Activated CD4-positive, CD25-positive, alpha-beta regulatory T cell treated with anti-CD3 and anti-CD28 coated beads, Interleukin-2, amount 50 U/mL, for 72 hours (primary cell): ENCODE measurements at regions not wholly inside any gene's neighbourhood (a gene's known extent, or its start where the extent isn't known, plus 50 kb on each side); places are given as distances from the start of the nearest gene placed in this dataset.
"Not testable (repeated sequence)": the region's sequence is repeated elsewhere in the genome, so short reads cannot be mapped to it uniquely, and the experiment has no call there.

Experiments used
- DNase-seq: peaks from one replicate; pipeline ENCODE4 v3.0.0; 2021

GRCh38 chr4:104549736-104550135 is 55.0 kb upstream of the CXXC4 start:
- no peak for DNase-seq

GRCh38 chr4:104559502-104559901 is 64.8 kb upstream of the CXXC4 start:
- no peak for DNase-seq

- DNase-seq, result no peak
These were observed 76.6 kb upstream of the CXXC4 start for GRCh38 chr4:104571341-104571740.

- no peak for DNase-seq
These were observed 79.7 kb upstream of the CXXC4 start for GRCh38 chr4:104574371-104574770.

- no peak for DNase-seq
These were observed 80.6 kb upstream of the CXXC4 start for GRCh38 chr4:104575278-104575677.

DNA sequence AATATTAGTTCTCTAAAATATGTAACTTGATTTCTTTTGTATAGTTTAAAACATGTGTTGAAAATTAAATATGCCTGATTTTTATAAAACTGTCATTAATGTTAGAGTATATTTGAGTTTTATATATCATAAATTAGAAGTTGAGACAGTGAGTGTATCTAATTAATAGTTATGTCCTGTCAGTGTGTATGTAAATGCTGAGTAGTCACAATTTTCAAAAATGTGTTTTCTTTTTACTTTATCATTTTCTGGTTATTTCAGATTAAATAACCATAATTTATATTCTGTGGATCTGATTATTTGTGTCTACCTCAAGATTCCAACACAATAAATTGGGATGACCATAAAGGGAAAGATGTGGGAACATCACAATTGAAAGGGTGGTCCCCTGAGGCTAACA is 82.7 kb upstream of the CXXC4 start:
- DNase-seq, result no peak

- not testable (repeated sequence) for DNase-seq
These were observed 86.8 kb upstream of the CXXC4 start for GRCh38 chr4:104581476-104581875.

GRCh38 chr4:104582056-104582455 is 87.4 kb upstream of the CXXC4 start:
- not testable (repeated sequence) for DNase-seq

DNA sequence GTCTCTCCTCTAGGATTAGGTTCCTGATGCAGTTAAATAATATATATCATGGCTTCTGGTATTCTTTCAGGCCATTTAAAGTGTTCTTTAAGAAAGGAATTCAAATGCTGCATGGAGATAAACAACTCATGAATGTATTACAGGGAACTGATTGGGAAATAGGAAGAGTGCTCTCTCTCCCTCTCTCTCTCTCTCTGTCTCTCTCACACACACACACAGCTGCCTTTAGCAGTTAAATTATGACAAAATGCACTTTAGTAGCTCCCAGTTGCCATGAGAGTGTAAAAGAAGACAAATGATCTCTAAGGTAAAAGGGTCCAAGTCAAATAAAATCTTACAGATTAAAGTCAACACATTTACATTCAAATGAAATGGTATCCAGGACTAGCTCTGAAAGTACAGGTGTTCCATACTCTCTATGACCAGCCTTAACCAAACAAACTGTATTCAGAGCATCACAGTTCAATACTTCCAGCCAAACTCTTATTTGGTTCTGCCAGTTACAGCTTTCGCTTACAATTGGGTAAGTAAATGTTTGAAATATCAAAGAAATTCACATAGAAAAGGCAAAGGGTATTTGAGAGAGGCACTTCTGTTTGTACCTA is 94.7 kb upstream of the CXXC4 start:
- DNase-seq, result no peak

DNA sequence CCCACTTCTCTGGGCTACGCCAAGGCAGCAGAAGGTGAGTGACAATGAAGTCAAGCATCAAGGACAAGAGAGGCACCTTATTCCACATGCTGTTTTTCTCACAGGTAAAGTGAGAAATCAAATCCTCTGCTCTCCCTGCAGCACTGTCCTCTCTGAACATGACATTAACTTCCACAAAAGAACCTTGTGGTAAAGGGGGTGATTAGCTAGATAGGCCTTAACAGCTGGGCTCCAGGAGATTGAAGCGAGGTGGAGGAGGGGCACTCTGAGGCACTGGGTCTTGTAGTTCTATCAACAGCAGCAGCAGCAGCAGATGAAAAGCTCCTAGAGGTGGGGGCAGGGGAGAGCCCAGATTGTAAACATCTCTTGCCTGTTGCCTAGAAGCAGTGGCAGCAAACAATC is 96.8 kb upstream of the CXXC4 start:
- no peak for DNase-seq

DNA sequence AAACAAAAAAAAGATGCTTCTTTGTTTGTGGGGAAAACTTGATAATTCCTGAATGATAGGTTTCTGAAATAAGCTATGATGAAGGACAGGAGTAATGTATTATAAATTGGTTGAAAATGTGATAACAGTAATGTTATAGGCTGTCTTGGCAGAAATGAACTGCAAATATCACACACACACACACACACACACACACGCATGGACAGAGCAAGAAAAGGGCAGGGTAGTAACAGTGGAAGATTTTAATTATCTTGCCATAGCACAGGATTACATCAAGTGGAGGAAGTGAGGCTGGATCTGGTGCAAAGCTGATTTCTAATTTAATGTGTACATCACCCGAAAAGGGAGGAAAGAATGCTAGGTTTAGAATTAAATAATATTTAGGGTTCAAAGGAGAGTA is 97.5 kb upstream of the CXXC4 start:
- no peak for DNase-seq

- DNase-seq, result no peak
These were observed 98.3 kb upstream of the CXXC4 start for GRCh38 chr4:104593019-104593418.

DNA sequence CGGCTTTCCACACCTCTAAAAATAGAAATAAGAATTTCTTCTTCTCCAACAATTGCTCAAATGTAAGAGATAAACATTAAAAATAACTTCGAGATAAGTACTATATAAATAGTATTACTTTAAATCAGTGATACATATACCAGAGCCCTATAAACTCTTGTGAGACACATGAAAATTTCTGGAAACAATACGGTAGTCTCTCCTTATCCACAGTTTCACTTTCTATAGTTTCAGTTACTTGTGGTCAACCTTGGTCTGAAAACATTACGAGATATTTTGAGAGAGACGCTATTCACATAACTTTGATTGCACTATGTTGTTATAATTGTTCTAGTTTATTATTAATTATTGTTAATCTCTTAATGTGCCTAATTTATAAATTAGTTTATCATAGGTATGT is 101.5 kb upstream of the CXXC4 start:
- DNase-seq, result no peak

- no peak for DNase-seq
These were observed 120.8 kb upstream of the CXXC4 start for GRCh38 chr4:104615496-104615895.

GRCh38 chr4:104615926-104616325 is 121.2 kb upstream of the CXXC4 start:
- no peak for DNase-seq

DNA sequence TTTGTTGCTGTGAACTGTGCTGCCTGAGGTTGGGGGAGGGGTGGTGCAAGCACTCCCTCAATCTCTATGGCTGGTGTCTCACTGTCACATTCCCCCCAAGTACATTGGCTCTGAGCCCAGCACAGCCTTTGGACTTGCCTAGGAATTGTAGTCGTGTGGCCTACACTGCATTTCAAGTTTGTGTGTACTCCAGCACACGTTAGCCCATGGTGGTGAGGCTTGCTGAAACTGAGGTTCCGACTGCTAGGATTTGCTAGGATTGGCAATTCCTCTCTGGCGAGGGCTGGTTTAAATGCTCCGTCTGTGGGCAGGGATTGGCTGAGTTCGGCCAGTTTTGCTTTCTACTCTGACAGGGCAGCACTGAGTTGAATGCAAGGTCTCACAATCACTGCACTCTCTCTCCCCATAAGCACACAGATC is 121.7 kb upstream of the CXXC4 start:
- DNase-seq, result no peak

GRCh38 chr4:104625706-104626105 is 131.0 kb upstream of the CXXC4 start:
- DNase-seq, result no peak

DNA sequence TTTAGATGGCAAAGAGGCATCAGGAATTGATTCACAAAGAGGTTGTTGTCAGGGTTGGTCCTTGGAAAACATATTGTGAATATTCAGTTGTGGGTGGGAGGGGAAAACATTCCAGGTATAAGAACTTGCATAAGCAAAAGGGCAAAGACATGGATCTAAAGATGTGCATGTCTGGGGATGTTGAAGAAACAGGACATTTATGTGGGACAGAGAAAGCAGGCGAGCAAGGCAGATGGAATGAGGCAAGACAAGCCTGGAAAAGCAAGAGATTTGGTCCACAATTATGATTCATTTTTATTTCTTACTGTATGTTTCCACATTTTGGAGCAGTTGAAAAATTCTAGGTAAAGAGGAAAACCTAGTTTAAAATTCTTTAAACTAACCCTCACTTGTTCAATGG is 134.9 kb upstream of the CXXC4 start:
- no peak for DNase-seq

DNA sequence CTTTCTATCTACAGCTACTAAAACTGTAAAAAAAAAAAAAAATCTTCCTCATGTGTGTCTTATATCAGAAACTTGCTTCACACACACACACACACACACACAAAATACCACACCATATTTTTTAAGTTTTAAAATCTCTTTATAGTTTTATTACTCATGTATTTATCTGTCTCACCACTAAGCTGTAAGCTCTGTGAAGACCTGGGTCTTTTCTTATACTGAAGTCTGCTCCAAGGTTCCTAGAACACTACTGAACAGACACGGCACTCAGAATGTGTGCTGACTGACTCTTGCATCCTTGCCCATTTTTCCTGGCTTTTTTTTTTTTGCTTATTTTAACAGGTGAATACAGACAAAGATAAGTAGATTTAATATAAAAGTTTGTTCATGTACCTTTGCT is 135.6 kb upstream of the CXXC4 start:
- DNase-seq, result no peak

- DNase-seq, result no peak
These were observed 136.3 kb upstream of the CXXC4 start for GRCh38 chr4:104631000-104631399.

GRCh38 chr4:104641418-104641817 is 146.7 kb upstream of the CXXC4 start:
- DNase-seq, result no peak

DNA sequence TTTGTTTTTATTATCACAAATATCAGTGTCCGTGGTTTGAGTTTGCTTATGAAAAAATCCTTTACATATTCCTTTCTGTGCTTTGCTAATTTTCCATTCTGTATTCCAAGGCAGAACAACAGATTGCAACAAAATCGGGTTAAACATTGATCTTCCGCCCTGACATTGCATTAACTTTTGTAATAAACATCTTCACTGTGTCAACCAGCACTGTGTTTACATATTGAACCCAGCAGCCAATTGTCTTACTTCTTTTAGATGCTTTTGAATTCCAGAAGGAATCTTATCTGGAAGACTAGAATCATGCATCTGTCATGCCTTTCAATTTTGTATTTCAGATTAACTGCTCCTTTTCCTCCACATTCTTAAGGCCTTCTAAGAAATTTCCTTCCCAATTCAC is 147.8 kb upstream of the CXXC4 start:
- DNase-seq, result no peak

DNA sequence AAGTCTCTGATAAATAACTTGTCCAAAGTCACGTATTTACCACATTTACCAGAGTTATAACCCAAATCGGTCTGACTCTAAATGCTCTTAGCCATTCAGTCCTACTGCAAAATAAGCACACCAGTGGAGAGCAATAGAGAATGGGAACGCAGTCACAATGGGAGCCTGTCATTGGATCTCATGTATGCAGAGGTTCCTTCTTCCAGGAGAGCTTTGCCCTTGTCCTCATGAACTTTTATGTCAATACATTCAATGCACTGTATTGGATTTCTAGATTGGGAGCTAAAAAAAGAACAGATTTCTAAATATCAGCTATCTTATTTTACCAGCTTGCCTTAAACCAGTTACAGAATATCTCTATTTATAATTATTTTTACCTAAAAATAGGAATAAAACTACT is 149.1 kb upstream of the CXXC4 start:
- DNase-seq, result no peak

DNA sequence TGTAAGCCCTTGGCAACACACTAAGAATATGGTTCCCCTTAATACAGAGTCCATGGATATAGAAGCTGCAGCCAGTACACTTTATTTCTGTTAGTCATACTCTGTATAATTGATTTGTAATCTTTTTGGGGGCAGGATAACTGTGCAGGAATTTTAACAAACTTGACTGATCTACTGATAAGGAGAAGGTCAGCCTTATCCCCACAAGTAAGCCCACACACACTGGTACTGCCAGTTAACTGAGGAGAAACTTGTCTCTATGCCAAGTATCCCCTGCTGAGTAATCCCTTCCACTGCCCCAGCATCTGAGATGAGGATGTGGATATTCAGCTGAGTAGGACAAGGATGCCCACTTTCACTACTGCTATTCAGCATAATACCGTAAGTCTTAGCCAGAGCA is 154.9 kb upstream of the CXXC4 start:
- no peak for DNase-seq

- not testable (repeated sequence) for DNase-seq
These were observed 167.6 kb upstream of the CXXC4 start for GRCh38 chr4:104662269-104662668.

DNA sequence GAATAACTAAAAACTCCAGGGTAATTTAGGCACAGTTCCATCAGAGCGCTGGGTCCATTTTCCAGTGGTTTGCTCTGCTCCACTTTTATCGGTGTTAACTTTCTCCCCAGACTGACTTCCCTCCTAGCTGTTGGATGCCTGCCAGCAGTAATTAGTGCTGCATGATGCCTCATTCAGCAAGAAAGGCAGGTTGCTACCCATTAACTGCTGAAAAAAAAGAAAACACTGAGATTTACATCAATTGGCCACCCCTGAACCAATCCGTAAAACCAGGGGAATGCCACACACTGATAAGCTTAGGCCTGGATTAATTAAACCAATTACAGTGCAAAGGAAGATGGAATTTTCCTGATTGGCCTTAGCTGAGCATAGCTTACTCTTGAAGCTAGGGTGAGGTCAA is 182.4 kb upstream of the CXXC4 start:
- DNase-seq, result no peak
